ENCODE measurements at regions not wholly inside any gene's neighbourhood (a gene's known extent, or its start where the extent isn't known, plus 50 kb on each side); places are given as distances from the start of the nearest gene placed in this dataset.

- ChIA-PET CTCF (no interaction called here), POLR2A (no interaction called here)
- no peak for DNase-seq (ENCODE audit: low spot score)
- ATAC-seq = no peak
- H3K9me3 Mint-ChIP-seq = peaks cover 86% of the 10 kb centered on the region
- H3K27ac Mint-ChIP-seq = no peak overlapping the region
- peaks cover 64% of the 10 kb centered on the region for H3K36me3 Mint-ChIP-seq
- TF ChIP-seq CREB1 (CRISPR knock-in tag; IDR thresholded peaks at IDR 0.05) (no peak), FOXP4 (CRISPR knock-in tag; IDR thresholded peaks at IDR 0.05) (no peak), ERG (CRISPR knock-in tag; IDR thresholded peaks at IDR 0.05) (no peak)
- no peak overlapping the region for H3K4me3 Mint-ChIP-seq
- no peaks in the 10 kb centered on the region; the same call in 1 of the 2 replicates for H3K27me3 Mint-ChIP-seq (ENCODE audit: low read depth)
- H3K4me1 Mint-ChIP-seq = peaks cover 4% of the 10 kb centered on the region; the same call in 1 of the 2 replicates
These were observed 1370.1 kb upstream of the RAG2 start for GRCh38 chr11:37968148-37968547.

GRCh38 chr11:37967635-37968034 is 1369.6 kb upstream of the RAG2 start:
- peaks cover 59% of the 10 kb centered on the region for H3K36me3 Mint-ChIP-seq
- TF ChIP-seq SMAD4 (CRISPR knock-in tag; IDR thresholded peaks at IDR 0.05) (no peak), ZNF219 (CRISPR knock-in tag; IDR thresholded peaks at IDR 0.05; ENCODE audit: borderline replicate concordance) (no peak), TEAD1 (CRISPR knock-in tag; IDR thresholded peaks at IDR 0.05) (no peak), NR2C2 (CRISPR knock-in tag; IDR thresholded peaks at IDR 0.05) (no peak), CREM (CRISPR knock-in tag; IDR thresholded peaks at IDR 0.05) (no peak), MAX (CRISPR knock-in tag; IDR thresholded peaks at IDR 0.05) (no peak), USF1 (CRISPR knock-in tag; IDR thresholded peaks at IDR 0.05) (no peak), ZNF232 (CRISPR knock-in tag; IDR thresholded peaks at IDR 0.05) (no peak), SMAD3 (CRISPR knock-in tag; IDR thresholded peaks at IDR 0.05; ENCODE audit: borderline replicate concordance) (no peak), EMX1 (CRISPR knock-in tag; IDR thresholded peaks at IDR 0.05) (no peak), MXD4 (CRISPR knock-in tag; IDR thresholded peaks at IDR 0.05; ENCODE audit: borderline replicate concordance) (no peak), NFATC4 (CRISPR knock-in tag; IDR thresholded peaks at IDR 0.05) (no peak), HMGA2 (CRISPR knock-in tag; IDR thresholded peaks at IDR 0.05) (no peak), CDX4 (CRISPR knock-in tag; IDR thresholded peaks at IDR 0.05; ENCODE audit: borderline replicate concordance) (no peak), ZNF416 (CRISPR knock-in tag; IDR thresholded peaks at IDR 0.05) (no peak), MYBL2 (CRISPR knock-in tag; IDR thresholded peaks at IDR 0.05) (no peak), ZNF263 (CRISPR knock-in tag; IDR thresholded peaks at IDR 0.05; ENCODE audit: low read depth) (no peak), USF2 (CRISPR knock-in tag; IDR thresholded peaks at IDR 0.05) (no peak), KAT7 (CRISPR knock-in tag; IDR thresholded peaks at IDR 0.05; ENCODE audit: borderline replicate concordance) (no peak)
- CTCF ChIA-PET = no interaction called here
- no peak overlapping the region for H3K4me3 Mint-ChIP-seq
- no peak overlapping the region for H3K27ac Mint-ChIP-seq
- POLR2A ChIA-PET = no interaction called here
- peaks cover 81% of the 10 kb centered on the region for H3K9me3 Mint-ChIP-seq
- ATAC-seq = no peak
- no peak for DNase-seq (ENCODE audit: low spot score)
- H3K27me3 Mint-ChIP-seq (ENCODE audit: low read depth) = no peaks in the 10 kb centered on the region; the same call in 1 of the 2 replicates
- peaks cover 4% of the 10 kb centered on the region; the same call in 1 of the 2 replicates for H3K4me1 Mint-ChIP-seq

Data from WTC11 (cell line).